ENCODE measurements at regions not wholly inside any gene's neighbourhood (a gene's known extent, or its start where the extent isn't known, plus 50 kb on each side); places are given as distances from the start of the nearest gene placed in this dataset.

DNA sequence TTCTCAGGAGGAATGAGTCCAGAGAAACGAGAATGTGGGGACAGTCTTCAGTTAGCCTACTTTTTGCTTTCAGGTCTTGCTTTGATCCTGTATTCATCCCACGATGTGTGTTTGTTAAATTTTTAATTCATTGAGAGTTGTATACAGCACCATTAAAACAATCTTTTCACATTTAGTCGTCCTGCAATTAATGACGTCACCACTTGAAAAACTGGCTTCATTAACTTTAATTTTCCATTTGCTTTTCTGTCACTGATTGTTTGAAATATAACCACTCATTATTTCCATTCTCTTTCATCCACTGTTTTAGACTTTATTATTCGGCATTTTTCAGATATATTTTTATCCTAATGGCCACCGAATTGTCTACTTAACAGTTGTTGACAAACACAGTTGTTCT is 146.9 kb downstream of the TFEC start:
- DNase-seq: no peak

- DNase-seq: no peak
Observed at GRCh38 chr7:115881476-115881875, 149.1 kb downstream of the TFEC start.

GRCh38 chr7:115879171-115879570 is 151.4 kb downstream of the TFEC start:
- no peak for DNase-seq

- no peak for DNase-seq
Observed at GRCh38 chr7:115869801-115870200, 160.8 kb downstream of the TFEC start.

DNA sequence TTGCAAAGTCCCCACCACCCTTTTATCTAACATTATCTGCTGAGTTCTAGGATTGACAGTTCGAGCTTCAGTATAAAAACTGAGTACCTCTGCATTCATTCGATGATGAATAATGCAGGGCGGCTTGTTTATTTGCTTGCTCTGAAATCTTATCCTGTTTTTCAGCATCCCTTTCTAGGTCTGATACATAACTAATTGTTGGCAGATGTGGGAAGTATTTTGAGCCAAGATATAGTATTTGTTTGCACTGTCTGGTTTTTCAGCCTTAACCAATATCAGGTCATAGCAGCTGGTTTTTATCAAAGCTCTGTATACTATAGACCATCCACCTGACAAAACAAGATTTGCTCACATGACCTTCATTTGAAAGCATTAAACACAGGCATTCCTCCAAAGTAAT is 161.4 kb downstream of the TFEC start:
- DNase-seq: no peak

DNA sequence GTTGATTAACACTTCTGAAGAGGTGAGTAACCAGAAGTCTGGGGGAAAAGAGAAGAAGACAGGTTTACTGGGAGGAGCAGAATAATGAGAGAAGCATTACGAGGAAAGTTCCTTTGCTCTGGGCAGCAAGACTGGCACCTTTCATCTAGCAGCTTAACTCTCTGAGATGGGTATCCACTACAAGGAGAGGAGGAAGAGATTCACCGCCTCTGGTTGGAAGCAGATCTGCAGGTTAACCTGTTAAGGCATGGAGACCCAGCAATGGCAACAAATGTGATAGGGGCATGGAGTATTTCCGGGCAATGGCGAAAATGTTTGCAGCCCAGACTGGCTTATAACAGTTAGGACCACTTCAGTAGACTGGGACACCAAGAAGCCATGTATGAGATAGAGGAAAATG is 162.2 kb downstream of the TFEC start:
- DNase-seq: no peak

GRCh38 chr7:115864082-115864481 is 166.5 kb downstream of the TFEC start:
- no peak for DNase-seq

- no peak for DNase-seq
Observed at GRCh38 chr7:115851291-115851690, 179.3 kb downstream of the TFEC start.

DNA sequence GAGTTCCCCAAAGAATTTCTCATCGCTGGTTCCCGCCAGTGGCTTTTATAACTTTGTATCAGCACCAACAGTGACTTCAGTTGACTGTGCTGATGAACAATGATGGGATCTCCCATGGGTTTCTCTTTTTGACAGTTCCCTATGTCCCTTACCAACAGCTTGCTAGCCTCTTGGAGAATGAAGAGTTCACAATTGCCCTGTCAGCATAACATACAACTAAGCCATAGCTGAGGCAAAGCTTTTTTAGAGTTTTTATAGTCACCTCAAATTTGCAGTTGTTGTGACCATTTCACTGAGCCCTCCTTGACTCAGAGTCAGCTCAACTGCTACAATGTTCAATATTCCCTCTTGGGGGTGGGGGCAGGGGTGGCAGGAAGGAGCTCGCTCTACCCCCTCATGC is 179.8 kb downstream of the TFEC start:
- DNase-seq: no peak

DNA sequence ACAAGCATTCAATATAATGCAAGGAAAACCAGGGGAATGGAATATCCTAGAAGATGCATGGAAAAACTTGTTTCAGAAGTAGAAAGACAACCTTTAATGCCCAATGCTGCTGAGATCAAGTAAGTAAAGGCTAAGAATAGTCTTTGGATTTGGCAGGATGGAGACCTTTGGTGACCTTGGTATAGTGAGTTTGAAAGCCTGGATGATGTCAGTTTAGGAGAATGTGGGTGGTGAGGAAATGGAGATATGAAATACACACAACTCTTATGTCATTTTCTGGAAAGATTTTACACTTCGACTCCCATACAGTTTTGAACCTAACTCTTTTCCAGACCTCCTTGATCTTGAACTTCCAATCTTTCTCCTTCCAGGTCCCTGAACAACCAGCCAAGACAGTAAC is 185.7 kb downstream of the TFEC start:
- no peak for DNase-seq

DNA sequence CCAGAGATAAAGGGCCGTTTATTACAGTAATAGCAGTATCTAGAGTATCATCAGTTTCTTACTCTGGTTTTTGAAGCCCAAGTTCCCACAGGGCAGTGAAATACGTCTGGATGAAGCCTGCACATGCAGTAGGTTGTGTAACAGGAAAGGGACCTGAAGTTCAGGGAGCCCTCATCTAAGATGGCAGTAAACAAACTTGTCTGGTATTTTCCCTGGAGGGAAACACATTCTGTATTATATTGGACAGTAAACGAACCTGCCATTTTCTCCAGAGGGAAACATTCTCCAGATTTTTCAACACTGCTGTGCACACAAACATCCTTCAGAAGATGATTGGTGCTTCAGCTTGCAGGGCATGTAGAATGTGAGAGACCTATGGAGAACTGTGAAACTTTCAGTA is 189.9 kb downstream of the TFEC start:
- DNase-seq: no peak

- DNase-seq: no peak
Observed at GRCh38 chr7:115838829-115839228, 191.7 kb downstream of the TFEC start.

DNA sequence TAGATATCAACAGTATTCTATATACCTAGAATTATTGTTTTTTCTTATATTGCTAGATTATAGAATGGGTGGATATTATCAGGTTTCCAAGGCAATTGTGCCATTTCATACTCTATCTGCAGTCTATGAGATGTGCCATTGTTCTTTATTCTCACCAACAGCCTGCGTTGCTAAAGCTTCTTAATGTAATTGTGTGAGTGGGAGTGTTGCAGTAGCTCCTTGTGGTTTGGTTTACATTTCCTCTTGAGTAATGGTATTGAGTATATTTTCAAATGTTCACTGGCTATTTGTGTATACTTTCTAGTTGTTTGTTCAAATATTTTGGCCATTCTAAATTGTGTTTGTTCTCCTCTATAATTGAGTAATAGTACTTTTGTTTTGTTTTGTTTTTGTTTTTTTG is 199.2 kb downstream of the TFEC start:
- DNase-seq: no peak

DNA sequence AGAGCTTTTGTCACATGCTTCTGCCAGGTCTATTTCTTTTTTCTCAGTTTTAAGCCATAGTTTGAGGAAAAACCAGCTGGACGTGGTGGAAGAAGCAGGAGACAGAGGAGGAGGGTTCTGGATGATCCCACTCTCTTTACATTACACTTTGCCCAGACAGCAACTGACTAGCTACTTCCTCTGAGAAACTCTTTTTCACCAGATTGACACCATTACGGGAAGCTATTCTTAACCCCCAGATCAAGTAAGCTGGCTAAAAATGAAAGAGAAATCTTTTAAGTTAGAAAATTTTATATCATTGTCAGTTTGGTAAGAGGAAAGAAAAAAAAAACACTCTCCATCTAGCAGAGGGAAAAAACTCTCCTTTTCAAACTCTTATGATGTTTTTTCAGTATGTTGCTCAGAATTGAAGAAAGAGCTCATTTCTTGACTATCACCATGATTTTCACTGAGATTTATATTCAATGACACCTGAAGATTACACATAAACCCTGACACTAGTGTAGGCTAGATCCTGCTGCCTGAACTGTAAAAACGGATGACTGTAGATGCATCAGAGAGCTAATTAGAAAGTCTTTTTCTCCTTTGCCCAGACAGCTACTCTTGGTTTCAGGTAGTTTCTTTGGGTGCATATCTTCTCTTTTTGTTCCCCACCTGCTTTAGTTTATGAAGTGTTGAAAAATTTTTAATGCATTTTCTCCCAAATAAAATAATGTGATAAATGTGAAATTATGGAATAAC is 203.1 kb downstream of the TFEC start:
- DNase-seq: no peak

GRCh38 chr7:115825456-115826115 is 205.0 kb downstream of the TFEC start:
- DNase-seq: no peak

DNA sequence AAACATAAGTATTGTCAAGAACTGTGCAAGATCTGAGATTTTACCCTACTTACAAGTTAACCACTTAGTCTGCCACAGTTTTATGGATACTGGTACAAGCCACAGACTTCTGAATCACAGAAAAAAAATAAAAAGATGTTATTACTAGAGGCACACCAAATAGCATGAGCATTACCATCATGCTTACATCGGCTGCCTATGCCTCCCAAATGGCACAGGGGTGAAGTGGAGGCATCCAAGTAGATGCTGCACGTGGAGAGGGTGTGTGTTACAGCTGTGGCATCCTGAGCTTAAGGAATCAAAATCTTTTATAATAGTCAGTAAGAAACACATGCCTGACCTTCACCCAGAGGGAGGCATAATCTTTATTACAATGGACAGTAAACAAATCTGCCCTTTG is 207.8 kb downstream of the TFEC start:
- DNase-seq: no peak

- no peak for DNase-seq
Observed at GRCh38 chr7:115822380-115822779, 208.2 kb downstream of the TFEC start.

DNA sequence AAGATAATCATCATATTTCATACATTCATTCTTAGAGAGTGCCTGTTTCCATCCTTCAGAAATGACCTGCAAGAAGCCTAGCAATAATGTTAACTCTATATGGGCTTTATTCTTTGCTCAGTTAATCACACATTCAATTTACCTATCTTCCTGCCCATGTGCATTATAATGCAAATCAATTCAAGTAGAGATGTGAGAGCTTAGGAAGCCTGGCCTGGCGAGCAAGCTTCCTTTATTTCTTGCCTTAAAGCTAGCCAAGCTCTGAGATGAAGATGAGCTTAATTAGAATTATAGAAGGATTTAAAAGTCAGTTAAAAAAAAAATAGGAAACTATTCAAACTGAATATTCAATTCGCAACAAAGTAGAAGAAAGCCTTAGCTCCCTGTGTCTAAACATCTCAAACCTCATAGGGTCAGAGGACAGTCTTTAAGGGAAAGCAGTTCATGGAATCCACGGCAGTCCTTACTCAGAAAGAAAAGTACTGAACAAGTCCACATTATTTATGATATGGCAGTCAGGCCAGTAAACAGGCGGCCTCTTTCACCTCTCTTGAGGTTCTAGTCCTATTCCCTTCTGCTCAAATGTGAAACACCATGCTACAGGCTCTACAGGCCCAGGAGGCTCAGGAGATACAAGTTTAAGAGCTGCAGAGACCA is 214.1 kb downstream of the TFEC start:
- no peak for DNase-seq

- no peak for DNase-seq
Observed at GRCh38 chr7:115812794-115813193, 217.8 kb downstream of the TFEC start.

GRCh38 chr7:115805458-115805857 is 225.1 kb downstream of the TFEC start:
- DNase-seq: no peak

GRCh38 chr7:115802415-115802814 is 228.1 kb downstream of the TFEC start:
- DNase-seq: no peak

- DNase-seq: no peak
Observed at GRCh38 chr7:115799430-115799829, 231.1 kb downstream of the TFEC start.

DNA sequence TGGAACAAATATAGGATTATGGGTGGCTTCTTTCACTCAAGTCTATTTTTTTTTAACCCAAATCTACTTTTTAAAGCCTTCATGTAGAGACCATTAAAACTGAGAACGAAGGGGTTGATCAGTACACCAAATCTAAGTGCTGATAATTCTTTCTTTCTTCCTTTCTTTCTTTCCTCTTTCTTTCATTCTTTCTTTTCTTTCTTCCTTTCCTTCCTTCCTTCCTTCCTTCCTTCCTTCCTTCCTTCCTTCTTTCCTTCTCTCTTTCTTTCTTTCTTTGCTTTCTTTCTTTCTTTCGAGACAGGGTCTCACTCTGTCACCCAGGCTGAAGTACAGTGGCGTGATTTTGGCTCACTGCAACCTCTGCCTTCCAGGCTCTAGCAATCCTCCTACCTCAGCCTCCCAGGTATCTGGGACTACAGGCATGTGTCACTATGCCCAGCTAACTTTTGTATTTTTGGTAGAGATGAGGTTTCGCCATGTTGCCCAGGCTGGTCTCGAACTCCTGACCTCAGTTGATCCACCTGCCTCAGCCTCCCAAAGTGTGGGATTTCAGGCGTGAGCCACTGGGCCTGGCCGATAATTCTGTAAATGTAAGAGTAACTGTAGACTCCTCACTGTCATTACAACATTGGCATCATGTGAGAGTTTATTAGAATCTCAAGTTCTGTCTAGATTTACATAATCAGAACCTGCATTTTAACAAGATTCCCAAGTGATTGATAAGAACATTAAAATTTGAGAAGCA is 236.4 kb downstream of the TFEC start:
- DNase-seq: no peak

GRCh38 chr7:115789901-115790300 is 240.7 kb downstream of the TFEC start:
- no peak for DNase-seq
